Muscle layer of colon (tissue), 2 donors: ENCODE measurements at regions not wholly inside any gene's neighbourhood (a gene's known extent, or its start where the extent isn't known, plus 50 kb on each side); places are given as distances from the start of the nearest gene placed in this dataset.

Experiments
- H3K27ac ChIP-seq: one replicate; pipeline ENCODE4 v1.7.0; 2013; ENCODE audit warnings: low read depth, mild to moderate bottlenecking, low read length, moderate library complexity
- H3K27me3 ChIP-seq, 2 donors: one replicate each; pipeline ENCODE4 v1.7.0; 2013; ENCODE audit warnings: low read length in 2 of 2, mild to moderate bottlenecking in 2 of 2; ENCODE audit not compliant: insufficient read depth in 2 of 2, control insufficient read depth in 1 of 2
- H3K36me3 ChIP-seq: one replicate; pipeline ENCODE4 v1.7.0; 2013; ENCODE audit warnings: mild to moderate bottlenecking, low read length; ENCODE audit not compliant: insufficient read depth
- H3K4me1 ChIP-seq: one replicate; pipeline ENCODE4 v1.7.0; 2013; ENCODE audit warnings: mild to moderate bottlenecking, low read length; ENCODE audit not compliant: insufficient read depth
- H3K4me3 ChIP-seq, 2 donors: one replicate each; pipeline ENCODE4 v1.7.0; 2013; ENCODE audit warnings: low read length in 2 of 2, low read depth in 1 of 2, mild to moderate bottlenecking in 1 of 2, moderate library complexity in 1 of 2
- H3K9ac ChIP-seq: one replicate; pipeline ENCODE4 v1.7.0; 2013; ENCODE audit warnings: low read length
- H3K9me3 ChIP-seq: one replicate; pipeline ENCODE4 v1.7.0; 2013; ENCODE audit warnings: mild to moderate bottlenecking, low read length
- donor health status: abdominal sarcoma.
- donor health status: Adenocarcinoma of cecum.

GRCh38 chr3:30222441-30222840 is 384.0 kb upstream of the TGFBR2 start:
- Histone ChIP-seq H3K4me3 (no peak overlapping the region), H3K4me1 (peaks cover under 1% of the 10 kb centered on the region), H3K36me3 (no peaks in the 10 kb centered on the region), H3K27ac (no peak overlapping the region), H3K27me3 (no peaks in the 10 kb centered on the region), H3K9ac (no peak overlapping the region), H3K9me3 (no peaks in the 10 kb centered on the region)

GRCh38 chr3:30225021-30225420 is 381.4 kb upstream of the TGFBR2 start:
- H3K4me1 ChIP-seq: peaks cover 10% of the 10 kb centered on the region

GRCh38 chr3:30226601-30227151 is 379.7 kb upstream of the TGFBR2 start:
- H3K4me3 ChIP-seq: no peak overlapping the region
- H3K9me3 ChIP-seq: no peaks in the 10 kb centered on the region
- H3K27me3 ChIP-seq: no peaks in the 10 kb centered on the region
- no peak overlapping the region for H3K27ac ChIP-seq
- H3K36me3 ChIP-seq: no peaks in the 10 kb centered on the region
- H3K9ac ChIP-seq: no peak overlapping the region
- H3K4me1 ChIP-seq: peaks cover 10% of the 10 kb centered on the region

More at GRCh38 chr3:30225021-30225420, 381.4 kb upstream of the TGFBR2 start:
- no peaks in the 10 kb centered on the region for H3K9me3 ChIP-seq
- no peak overlapping the region for H3K4me3 ChIP-seq
- H3K9ac ChIP-seq: no peak overlapping the region
- no peaks in the 10 kb centered on the region for H3K36me3 ChIP-seq
- H3K27ac ChIP-seq: no peak overlapping the region
- no peaks in the 10 kb centered on the region for H3K27me3 ChIP-seq

DNA sequence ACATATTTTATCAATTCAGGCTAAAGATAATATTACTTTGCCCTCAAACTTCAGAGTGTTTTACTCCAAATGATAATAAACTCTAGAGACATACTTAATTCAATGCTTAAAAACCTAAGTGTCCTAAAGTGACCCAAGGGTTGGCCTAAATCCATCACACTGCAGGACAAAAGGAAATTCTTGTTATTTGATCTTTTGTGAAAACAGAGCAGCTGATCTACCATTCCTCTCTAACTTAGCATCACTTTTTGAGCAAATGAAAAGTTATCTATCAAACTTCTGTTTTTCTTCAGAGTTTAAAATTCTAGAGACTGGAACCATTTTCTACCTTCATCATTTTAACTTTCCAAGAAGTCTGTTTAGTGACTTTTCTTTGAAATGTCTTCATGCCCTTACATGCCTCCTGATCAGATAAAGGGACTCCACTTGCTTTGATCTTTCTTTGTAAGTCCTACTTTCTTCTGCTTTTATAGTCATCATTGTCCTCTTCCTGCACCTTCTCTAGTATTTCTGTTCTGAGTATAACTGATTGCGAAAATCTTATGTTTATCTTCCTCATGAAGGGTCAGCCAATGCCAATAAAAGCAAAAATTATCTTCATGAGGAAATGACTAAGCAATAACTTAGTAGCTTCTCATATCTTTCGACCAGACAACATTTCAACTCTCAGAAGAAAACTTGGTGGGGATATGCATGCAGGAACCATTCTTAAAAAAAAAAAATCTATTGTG is 378.7 kb upstream of the TGFBR2 start:
- Histone ChIP-seq H3K27ac (no peak overlapping the region), H3K9ac (no peak overlapping the region), H3K36me3 (no peaks in the 10 kb centered on the region), H3K27me3 (no peaks in the 10 kb centered on the region), H3K4me1 (peaks cover 10% of the 10 kb centered on the region), H3K9me3 (no peaks in the 10 kb centered on the region), H3K4me3 (no peak overlapping the region)

DNA sequence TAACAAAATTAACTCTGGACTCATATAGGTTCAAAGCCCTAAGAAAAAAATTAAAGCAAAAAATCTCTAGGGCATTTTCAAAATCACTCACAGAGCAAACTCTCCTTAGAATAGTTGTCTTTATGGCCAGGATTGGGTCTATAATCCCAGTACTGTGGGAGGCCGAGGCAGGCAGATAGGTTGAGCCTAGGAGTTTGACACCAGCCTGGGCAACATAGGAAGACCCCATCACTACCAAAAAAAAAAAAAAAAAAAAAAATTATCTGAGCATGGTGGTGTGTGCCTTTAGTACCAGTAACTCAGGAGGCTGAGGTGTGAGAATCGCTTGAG is 378.1 kb upstream of the TGFBR2 start:
- Histone ChIP-seq H3K36me3 (no peaks in the 10 kb centered on the region), H3K4me3 (no peak overlapping the region), H3K9me3 (no peaks in the 10 kb centered on the region), H3K27me3 (no peaks in the 10 kb centered on the region), H3K4me1 (peaks cover 10% of the 10 kb centered on the region), H3K27ac (no peak overlapping the region), H3K9ac (no peak overlapping the region)

- H3K27me3 ChIP-seq: no peaks in the 10 kb centered on the region
- peaks cover 10% of the 10 kb centered on the region for H3K4me1 ChIP-seq
- H3K9ac ChIP-seq: no peak overlapping the region
- no peaks in the 10 kb centered on the region for H3K36me3 ChIP-seq
- no peak overlapping the region for H3K27ac ChIP-seq
- H3K4me3 ChIP-seq: no peak overlapping the region
- no peaks in the 10 kb centered on the region for H3K9me3 ChIP-seq
These were observed 374.9 kb upstream of the TGFBR2 start for GRCh38 chr3:30231277-30232141.

- H3K9me3 ChIP-seq: no peaks in the 10 kb centered on the region
- H3K27ac ChIP-seq: no peak overlapping the region
- H3K9ac ChIP-seq: no peak overlapping the region
- no peak overlapping the region for H3K4me3 ChIP-seq
- peaks cover 10% of the 10 kb centered on the region for H3K4me1 ChIP-seq
- H3K27me3 ChIP-seq: no peaks in the 10 kb centered on the region
- no peaks in the 10 kb centered on the region for H3K36me3 ChIP-seq
These were observed 374.3 kb upstream of the TGFBR2 start for GRCh38 chr3:30232142-30232541.

- H3K9me3 ChIP-seq: peaks cover 3% of the 10 kb centered on the region
- H3K27ac ChIP-seq: no peak overlapping the region
- H3K4me3 ChIP-seq: no peak overlapping the region
- no peaks in the 10 kb centered on the region for H3K4me1 ChIP-seq
- H3K27me3 ChIP-seq: no peaks in the 10 kb centered on the region
- H3K9ac ChIP-seq: no peak overlapping the region
- H3K36me3 ChIP-seq: no peaks in the 10 kb centered on the region
These were observed 372.3 kb upstream of the TGFBR2 start for GRCh38 chr3:30233913-30234646.

GRCh38 chr3:30236011-30236410 is 370.4 kb upstream of the TGFBR2 start:
- Histone ChIP-seq H3K36me3 (no peaks in the 10 kb centered on the region), H3K4me1 (no peaks in the 10 kb centered on the region), H3K4me3 (no peak overlapping the region)

DNA sequence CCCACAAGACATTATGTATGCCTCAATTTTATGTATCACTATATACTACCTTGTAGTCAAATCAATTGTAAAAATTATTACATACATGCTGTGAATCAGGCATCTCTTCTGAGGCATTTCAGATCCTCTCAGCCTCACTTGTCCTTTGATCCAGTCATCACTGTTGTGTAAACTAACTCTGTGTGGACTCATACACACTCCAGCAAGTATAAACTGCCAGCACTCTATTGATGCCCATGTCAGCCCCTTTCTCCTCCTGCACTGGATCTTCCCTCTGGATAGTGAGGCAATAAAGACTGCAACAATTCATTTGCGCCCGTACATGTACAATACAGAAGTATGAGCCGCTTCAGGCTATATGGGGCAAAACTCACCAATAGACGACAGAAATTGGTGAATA is 364.7 kb upstream of the TGFBR2 start:
- no peaks in the 10 kb centered on the region for H3K4me1 ChIP-seq

More at GRCh38 chr3:30236011-30236410, 370.4 kb upstream of the TGFBR2 start:
- Histone ChIP-seq H3K27ac (no peak overlapping the region), H3K9ac (no peak overlapping the region), H3K9me3 (peaks cover 4% of the 10 kb centered on the region), H3K27me3 (no peaks in the 10 kb centered on the region)

More for the DNA sequence above, 364.7 kb upstream of the TGFBR2 start:
- Histone ChIP-seq H3K27me3 (no peaks in the 10 kb centered on the region), H3K27ac (no peak overlapping the region), H3K36me3 (no peaks in the 10 kb centered on the region), H3K4me3 (no peak overlapping the region), H3K9ac (no peak overlapping the region), H3K9me3 (peaks cover 4% of the 10 kb centered on the region)
